ENCODE measurements at regions not wholly inside any gene's neighbourhood (a gene's known extent, or its start where the extent isn't known, plus 50 kb on each side); places are given as distances from the start of the nearest gene placed in this dataset.

DNA sequence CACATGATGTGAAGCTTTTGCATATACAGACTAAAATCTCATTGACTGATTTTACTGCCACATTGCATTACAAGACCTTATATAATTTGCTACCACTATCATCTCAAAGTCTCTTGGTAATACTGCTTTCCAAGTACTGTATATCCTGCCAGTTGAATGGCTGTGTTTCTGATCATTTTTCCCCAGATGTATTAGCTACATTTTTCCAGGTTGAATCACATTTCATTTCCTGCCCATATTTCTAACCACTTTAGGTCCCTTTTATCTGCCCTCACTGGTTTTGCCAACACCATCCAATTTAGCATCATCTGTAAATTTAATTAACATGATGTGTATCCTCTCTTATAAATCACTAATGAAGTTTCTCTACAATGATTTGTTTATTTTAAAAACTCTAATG, 365.7 kb upstream of the PMFBP1 start:
- Histone ChIP-seq H3K4me3 (ENCODE audit: low read depth, low read length) (no peak overlapping the region), H3K4me1 (no peaks in the 10 kb centered on the region), H3K36me3 (ENCODE audit: control insufficient read depth, insufficient read depth, low read length) (no peaks in the 10 kb centered on the region), H3K9me3 (no peaks in the 10 kb centered on the region), H3K27me3 (replicated peaks; ENCODE audit: control insufficient read depth, insufficient read depth, low read length) (no peaks in the 10 kb centered on the region)
- H3K9me3 Mint-ChIP-seq (ENCODE audit: unreplicated experiment) = no peaks in the 10 kb centered on the region
- ChIA-PET CTCF (no interaction called here), POLR2A (no interaction called here)
- intact Hi-C loops (cut with micrococcal nuclease; ENCODE audit: unreplicated experiment) = no loop called here
- no peak for DNase-seq
- no peak overlapping the region for H3K4me3 Mint-ChIP-seq (ENCODE audit: unreplicated experiment)
- H3K27me3 Mint-ChIP-seq (ENCODE audit: insufficient read depth, unreplicated experiment) = no peaks in the 10 kb centered on the region
- no peak overlapping the region for H3K27ac Mint-ChIP-seq (ENCODE audit: unreplicated experiment)
- TF ChIP-seq, protein P1, sequence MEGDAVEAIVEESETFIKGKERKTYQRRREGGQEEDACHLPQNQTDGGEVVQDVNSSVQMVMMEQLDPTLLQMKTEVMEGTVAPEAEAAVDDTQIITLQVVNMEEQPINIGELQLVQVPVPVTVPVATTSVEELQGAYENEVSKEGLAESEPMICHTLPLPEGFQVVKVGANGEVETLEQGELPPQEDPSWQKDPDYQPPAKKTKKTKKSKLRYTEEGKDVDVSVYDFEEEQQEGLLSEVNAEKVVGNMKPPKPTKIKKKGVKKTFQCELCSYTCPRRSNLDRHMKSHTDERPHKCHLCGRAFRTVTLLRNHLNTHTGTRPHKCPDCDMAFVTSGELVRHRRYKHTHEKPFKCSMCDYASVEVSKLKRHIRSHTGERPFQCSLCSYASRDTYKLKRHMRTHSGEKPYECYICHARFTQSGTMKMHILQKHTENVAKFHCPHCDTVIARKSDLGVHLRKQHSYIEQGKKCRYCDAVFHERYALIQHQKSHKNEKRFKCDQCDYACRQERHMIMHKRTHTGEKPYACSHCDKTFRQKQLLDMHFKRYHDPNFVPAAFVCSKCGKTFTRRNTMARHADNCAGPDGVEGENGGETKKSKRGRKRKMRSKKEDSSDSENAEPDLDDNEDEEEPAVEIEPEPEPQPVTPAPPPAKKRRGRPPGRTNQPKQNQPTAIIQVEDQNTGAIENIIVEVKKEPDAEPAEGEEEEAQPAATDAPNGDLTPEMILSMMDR (IDR thresholded peaks at IDR 0.05; ENCODE audit: insufficient read depth in 1 of 2, low read depth in 1 of 2, low read length in 1 of 2, severe bottlenecking in 1 of 2, unreplicated experiment in 1 of 2) = no peak
- no TSS peak for BruUV-seq (replicated peaks)
- H3K36me3 Mint-ChIP-seq (ENCODE audit: insufficient read depth, unreplicated experiment) = no peaks in the 10 kb centered on the region
- H3K4me1 Mint-ChIP-seq (ENCODE audit: low read depth, unreplicated experiment) = no peaks in the 10 kb centered on the region

DNA sequence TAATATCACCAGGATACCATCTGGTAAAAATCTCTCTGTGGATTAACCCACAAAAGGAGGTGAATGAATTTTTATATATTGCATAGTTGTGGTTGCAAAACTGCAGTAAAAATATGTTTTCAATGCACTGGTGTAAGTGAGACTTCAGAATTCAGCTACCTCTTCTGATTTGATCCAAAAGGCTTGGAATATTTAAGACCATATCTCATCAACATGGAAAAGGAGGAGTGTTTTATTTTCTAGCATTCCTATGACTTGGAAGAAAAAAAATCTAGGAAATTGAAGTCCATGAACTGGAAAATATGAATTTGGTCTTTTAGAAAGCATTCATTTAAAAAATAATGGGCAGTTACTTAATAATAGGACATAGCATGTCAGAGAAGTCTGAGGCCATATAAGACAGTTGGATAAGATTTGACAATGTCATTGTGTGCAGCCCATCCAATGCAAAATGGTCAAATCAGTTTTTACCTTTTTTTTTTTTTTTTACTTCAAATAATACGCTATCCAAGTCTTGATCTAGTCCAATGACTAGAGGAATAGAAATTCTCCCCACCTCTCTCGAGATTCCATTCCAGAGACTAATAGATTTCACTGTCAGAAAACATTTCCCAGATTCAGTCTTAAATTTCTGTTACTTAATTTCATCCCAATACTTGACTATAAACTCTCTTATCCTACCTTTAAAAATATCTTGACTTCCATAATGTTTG, 364.9 kb upstream of the PMFBP1 start:
- no peaks in the 10 kb centered on the region for H3K4me1 Mint-ChIP-seq (ENCODE audit: low read depth, unreplicated experiment)
- intact Hi-C loops (cut with micrococcal nuclease; ENCODE audit: unreplicated experiment) = no loop called here
- no peak overlapping the region for H3K4me3 ChIP-seq (ENCODE audit: low read depth, low read length)
- no peaks in the 10 kb centered on the region for H3K27me3 ChIP-seq (replicated peaks; ENCODE audit: control insufficient read depth, insufficient read depth, low read length)
- H3K4me1 ChIP-seq = no peaks in the 10 kb centered on the region
- CTCF ChIA-PET = no interaction called here
- POLR2A ChIA-PET = no interaction called here
- H3K9me3 Mint-ChIP-seq (ENCODE audit: unreplicated experiment) = no peaks in the 10 kb centered on the region
- TF ChIP-seq, protein P1 (IDR thresholded peaks at IDR 0.05; ENCODE audit: insufficient read depth in 1 of 2, low read depth in 1 of 2, low read length in 1 of 2, severe bottlenecking in 1 of 2, unreplicated experiment in 1 of 2) = no peak
- H3K36me3 Mint-ChIP-seq (ENCODE audit: insufficient read depth, unreplicated experiment) = no peaks in the 10 kb centered on the region
- no peaks in the 10 kb centered on the region for H3K9me3 ChIP-seq
- BruUV-seq (replicated peaks) = no TSS peak
- H3K27me3 Mint-ChIP-seq (ENCODE audit: insufficient read depth, unreplicated experiment) = no peaks in the 10 kb centered on the region
- DNase-seq = no peak
- no peak overlapping the region for H3K27ac Mint-ChIP-seq (ENCODE audit: unreplicated experiment)
- no peak overlapping the region for H3K4me3 Mint-ChIP-seq (ENCODE audit: unreplicated experiment)
- no peaks in the 10 kb centered on the region for H3K36me3 ChIP-seq (ENCODE audit: control insufficient read depth, insufficient read depth, low read length)

DNA sequence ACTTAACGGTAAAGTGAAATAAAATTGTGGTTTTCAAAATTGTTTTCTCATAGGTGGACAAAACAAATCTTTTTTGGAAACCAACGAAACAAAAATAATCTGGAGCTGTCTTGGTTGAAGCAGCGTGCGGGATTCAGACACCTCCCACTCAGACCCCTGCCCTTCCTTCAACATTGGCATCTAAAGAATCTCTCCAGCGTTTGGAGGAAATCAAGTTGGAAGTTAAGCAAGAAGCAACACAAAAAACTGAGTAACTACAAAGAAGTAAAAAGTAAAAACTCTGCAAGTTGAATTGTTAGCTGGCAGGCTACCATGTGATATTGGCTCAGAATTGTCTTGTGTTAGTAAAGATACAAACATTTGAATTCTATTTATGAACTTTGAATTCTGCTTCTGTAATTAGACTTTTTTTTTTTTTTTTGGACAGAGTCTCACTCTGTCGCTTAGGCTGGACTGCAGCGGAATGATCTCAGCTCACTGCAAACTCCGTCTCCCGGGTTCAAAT, 361.0 kb upstream of the PMFBP1 start:
- intact Hi-C loops (cut with micrococcal nuclease; ENCODE audit: unreplicated experiment) = no loop called here

More for the DNA sequence above, 361.0 kb upstream of the PMFBP1 start:
- ChIA-PET POLR2A (no interaction called here), CTCF (no interaction called here)
- Histone ChIP-seq H3K4me1 (no peaks in the 10 kb centered on the region), H3K9me3 (no peaks in the 10 kb centered on the region), H3K4me3 (ENCODE audit: low read depth, low read length) (no peak overlapping the region), H3K27me3 (replicated peaks; ENCODE audit: control insufficient read depth, insufficient read depth, low read length) (no peaks in the 10 kb centered on the region), H3K36me3 (ENCODE audit: control insufficient read depth, insufficient read depth, low read length) (no peaks in the 10 kb centered on the region)
- TF ChIP-seq, protein P1 (IDR thresholded peaks at IDR 0.05; ENCODE audit: insufficient read depth in 1 of 2, low read depth in 1 of 2, low read length in 1 of 2, severe bottlenecking in 1 of 2, unreplicated experiment in 1 of 2) = no peak
- Mint-ChIP-seq H3K27ac (ENCODE audit: unreplicated experiment) (no peak overlapping the region), H3K27me3 (ENCODE audit: insufficient read depth, unreplicated experiment) (no peaks in the 10 kb centered on the region), H3K4me3 (ENCODE audit: unreplicated experiment) (no peak overlapping the region), H3K36me3 (ENCODE audit: insufficient read depth, unreplicated experiment) (no peaks in the 10 kb centered on the region), H3K4me1 (ENCODE audit: low read depth, unreplicated experiment) (no peaks in the 10 kb centered on the region), H3K9me3 (ENCODE audit: unreplicated experiment) (peaks cover 22% of the 10 kb centered on the region)
- no TSS peak for BruUV-seq (replicated peaks)
- DNase-seq = no peak
